ENCODE measurements at regions not wholly inside any gene's neighbourhood (a gene's known extent, or its start where the extent isn't known, plus 50 kb on each side); places are given as distances from the start of the nearest gene placed in this dataset.

- TF ChIP-seq, protein P1, sequence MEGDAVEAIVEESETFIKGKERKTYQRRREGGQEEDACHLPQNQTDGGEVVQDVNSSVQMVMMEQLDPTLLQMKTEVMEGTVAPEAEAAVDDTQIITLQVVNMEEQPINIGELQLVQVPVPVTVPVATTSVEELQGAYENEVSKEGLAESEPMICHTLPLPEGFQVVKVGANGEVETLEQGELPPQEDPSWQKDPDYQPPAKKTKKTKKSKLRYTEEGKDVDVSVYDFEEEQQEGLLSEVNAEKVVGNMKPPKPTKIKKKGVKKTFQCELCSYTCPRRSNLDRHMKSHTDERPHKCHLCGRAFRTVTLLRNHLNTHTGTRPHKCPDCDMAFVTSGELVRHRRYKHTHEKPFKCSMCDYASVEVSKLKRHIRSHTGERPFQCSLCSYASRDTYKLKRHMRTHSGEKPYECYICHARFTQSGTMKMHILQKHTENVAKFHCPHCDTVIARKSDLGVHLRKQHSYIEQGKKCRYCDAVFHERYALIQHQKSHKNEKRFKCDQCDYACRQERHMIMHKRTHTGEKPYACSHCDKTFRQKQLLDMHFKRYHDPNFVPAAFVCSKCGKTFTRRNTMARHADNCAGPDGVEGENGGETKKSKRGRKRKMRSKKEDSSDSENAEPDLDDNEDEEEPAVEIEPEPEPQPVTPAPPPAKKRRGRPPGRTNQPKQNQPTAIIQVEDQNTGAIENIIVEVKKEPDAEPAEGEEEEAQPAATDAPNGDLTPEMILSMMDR (IDR thresholded peaks at IDR 0.05 in 8 of 11, conservative IDR thresholded peaks at IDR 0.05 in 3 of 11), result no peak
- TF ChIP-seq POLR2AphosphoS5 (IDR thresholded peaks at IDR 0.05) (no peak), POLR2A (IDR thresholded peaks at IDR 0.05) (no peak)
These were observed 708.2 kb downstream of the UQCRFS1 start for GRCh38 chr19:28504727-28505126.

All from spleen (tissue), 7 donors.